DOHH2 (cell line): ENCODE measurements at regions not wholly inside any gene's neighbourhood (a gene's known extent, or its start where the extent isn't known, plus 50 kb on each side); places are given as distances from the start of the nearest gene placed in this dataset.

ENCODE experiments used
- EZH2phosphoT487 ChIP-seq: fragments of 200-600 bp; sonication (generic); IDR thresholded peaks from 2 replicates; pipeline ENCODE4 v1.6.1; 2017; ENCODE audit warnings: borderline replicate concordance, mild to moderate bottlenecking, antibody characterized with exemption, low read length, moderate library complexity, mixed read lengths
- TF ChIP-seq, protein P1 (sequence below): fragments of 200-600 bp; sonication (generic); IDR thresholded peaks from one replicate; pipeline ENCODE4 v1.5.1; 2014; ENCODE audit warnings: antibody characterized with exemption, mild to moderate bottlenecking, low read depth, low read length; ENCODE audit not compliant: poor library complexity, severe bottlenecking

DNA sequence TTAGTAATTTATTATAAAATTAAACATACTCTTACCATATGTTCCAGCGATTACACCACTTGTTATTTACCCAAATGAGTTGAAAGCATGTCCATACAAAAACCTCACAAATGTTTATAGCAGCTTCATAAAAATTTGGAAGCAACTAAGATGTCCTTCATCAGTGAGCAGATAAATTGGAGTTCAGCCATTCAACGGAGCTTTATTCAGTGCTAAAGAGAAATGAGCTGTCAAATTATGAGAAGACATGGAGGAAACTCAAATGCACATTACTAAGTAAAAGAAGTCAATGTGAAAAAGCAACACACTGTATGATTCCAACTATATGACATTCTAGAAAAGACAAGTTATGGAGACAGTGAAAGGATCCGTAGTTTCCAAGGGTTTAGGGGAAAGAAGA lies 606.7 kb upstream of the TMPRSS15 start:
- TF ChIP-seq, protein P1, sequence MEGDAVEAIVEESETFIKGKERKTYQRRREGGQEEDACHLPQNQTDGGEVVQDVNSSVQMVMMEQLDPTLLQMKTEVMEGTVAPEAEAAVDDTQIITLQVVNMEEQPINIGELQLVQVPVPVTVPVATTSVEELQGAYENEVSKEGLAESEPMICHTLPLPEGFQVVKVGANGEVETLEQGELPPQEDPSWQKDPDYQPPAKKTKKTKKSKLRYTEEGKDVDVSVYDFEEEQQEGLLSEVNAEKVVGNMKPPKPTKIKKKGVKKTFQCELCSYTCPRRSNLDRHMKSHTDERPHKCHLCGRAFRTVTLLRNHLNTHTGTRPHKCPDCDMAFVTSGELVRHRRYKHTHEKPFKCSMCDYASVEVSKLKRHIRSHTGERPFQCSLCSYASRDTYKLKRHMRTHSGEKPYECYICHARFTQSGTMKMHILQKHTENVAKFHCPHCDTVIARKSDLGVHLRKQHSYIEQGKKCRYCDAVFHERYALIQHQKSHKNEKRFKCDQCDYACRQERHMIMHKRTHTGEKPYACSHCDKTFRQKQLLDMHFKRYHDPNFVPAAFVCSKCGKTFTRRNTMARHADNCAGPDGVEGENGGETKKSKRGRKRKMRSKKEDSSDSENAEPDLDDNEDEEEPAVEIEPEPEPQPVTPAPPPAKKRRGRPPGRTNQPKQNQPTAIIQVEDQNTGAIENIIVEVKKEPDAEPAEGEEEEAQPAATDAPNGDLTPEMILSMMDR: no peak
- no peak for TF ChIP-seq EZH2phosphoT487
